Keratinocyte (primary cell): ENCODE measurements at regions not wholly inside any gene's neighbourhood (a gene's known extent, or its start where the extent isn't known, plus 50 kb on each side); places are given as distances from the start of the nearest gene placed in this dataset.

Experiments used
- DNase-seq: peaks from one replicate; pipeline ENCODE4 v3.0.0-alpha.2; 2011; ENCODE audit warnings: low read depth, missing footprints, low spot score
- FAIRE-seq: peaks from 2 replicates; lab custom pipeline; 2011; peaks lifted over from hg19 to GRCh38; lab: Jason Lieb, UNC
- H2AFZ ChIP-seq: 2 replicates; pipeline ENCODE4 v1.6.0; 2012; ENCODE audit warnings: low read length, control low read depth, inconsistent platforms; ENCODE audit not compliant: control insufficient read depth
- H3K27ac ChIP-seq: 2 replicates; pipeline ENCODE4 v1.5.1; 2011; ENCODE audit warnings: low read length; ENCODE audit not compliant: control insufficient read depth, insufficient read depth
- H3K27me3 ChIP-seq: 3 replicates; pipeline ENCODE4 v1.6.0; 2011; ENCODE audit warnings: low read length; ENCODE audit not compliant: control insufficient read depth, insufficient read depth; ENCODE audit errors: extremely low read depth
- H3K36me3 ChIP-seq, 2 experiments: 2 replicates in 1 of 2; 3 replicates in 1 of 2; pipeline ENCODE4 v1.5.1; 2011; ENCODE audit warnings: low read length in 2 of 2, mild to moderate bottlenecking in 1 of 2; ENCODE audit not compliant: control insufficient read depth in 2 of 2, insufficient read depth in 2 of 2; ENCODE audit errors: extremely low read depth in 1 of 2
- H3K4me1 ChIP-seq: 3 replicates; pipeline ENCODE4 v1.5.1; 2011; ENCODE audit warnings: low read length; ENCODE audit not compliant: control insufficient read depth, insufficient read depth; ENCODE audit errors: extremely low read depth
- H3K4me2 ChIP-seq: 3 replicates; pipeline ENCODE4 v1.6.0; 2011; ENCODE audit warnings: low read depth, low read length; ENCODE audit not compliant: control insufficient read depth, insufficient read depth; ENCODE audit errors: extremely low read depth
- H3K4me3 ChIP-seq, 3 experiments: fragments of 200-600 bp in 1 of 3; sonication (generic) in 1 of 3; 2 replicates in 2 of 3; 3 replicates in 1 of 3; pipeline ENCODE4 v1.5.1; 2011 to 2016; ENCODE audit warnings: low read length in 3 of 3, mild to moderate bottlenecking in 3 of 3, control low read depth in 2 of 3, inconsistent platforms in 1 of 3, low read depth in 1 of 3, mixed read lengths in 1 of 3, mixed run types in 1 of 3, moderate library complexity in 1 of 3; ENCODE audit not compliant: control insufficient read depth in 2 of 3, insufficient read depth in 2 of 3; ENCODE audit errors: extremely low read depth in 1 of 3
- H3K79me2 ChIP-seq: 2 replicates; pipeline ENCODE4 v1.6.0; 2012; ENCODE audit warnings: low read length; ENCODE audit not compliant: control insufficient read depth, insufficient read depth
- H3K9ac ChIP-seq: 3 replicates; pipeline ENCODE4 v1.6.0; 2011; ENCODE audit warnings: low read length; ENCODE audit not compliant: control insufficient read depth, insufficient read depth; ENCODE audit errors: extremely low read depth
- H3K9me1 ChIP-seq: 3 replicates; pipeline ENCODE4 v1.6.0; 2011; ENCODE audit warnings: low read length; ENCODE audit not compliant: control insufficient read depth, insufficient read depth; ENCODE audit errors: extremely low read depth
- H3K9me3 ChIP-seq: 2 replicates; pipeline ENCODE4 v1.5.1; 2012; ENCODE audit warnings: low read depth, low read length; ENCODE audit not compliant: control insufficient read depth
- H4K20me1 ChIP-seq: 3 replicates; pipeline ENCODE4 v1.6.0; 2011; ENCODE audit warnings: low read length; ENCODE audit not compliant: control insufficient read depth, insufficient read depth; ENCODE audit errors: extremely low read depth
- EZH2 ChIP-seq: IDR thresholded peaks from one replicate; pipeline ENCODE4 v1.6.1; 2012; ENCODE audit warnings: inconsistent platforms, mild to moderate bottlenecking, low read length, moderate library complexity
- dilution Hi-C: fragments of 300-500 bp; cut with MboI; formaldehyde crosslinking; loops from one replicate; pipeline ENCODE4 v1.7.0; 2020; ENCODE audit warnings: low sequenced_read_pairs; ENCODE audit not compliant: extremely low pct_ligation_motif_present
- TF ChIP-seq, protein P1 (sequence below), 3 experiments: IDR thresholded peaks in 1 of 3; conservative IDR thresholded peaks in 1 of 3; optimal IDR thresholded peaks in 1 of 3; 2 replicates in 2 of 3; 3 replicates in 1 of 3; pipeline versions ENCODE3 to v1.5.1; 2011; ENCODE audit warnings: low read length in 3 of 3, mild to moderate bottlenecking in 3 of 3, moderate library complexity in 2 of 3, control low read depth in 1 of 3, inconsistent platforms in 1 of 3; ENCODE audit not compliant: insufficient read depth in 2 of 3; ENCODE audit errors: extremely low read depth in 1 of 3

DNA sequence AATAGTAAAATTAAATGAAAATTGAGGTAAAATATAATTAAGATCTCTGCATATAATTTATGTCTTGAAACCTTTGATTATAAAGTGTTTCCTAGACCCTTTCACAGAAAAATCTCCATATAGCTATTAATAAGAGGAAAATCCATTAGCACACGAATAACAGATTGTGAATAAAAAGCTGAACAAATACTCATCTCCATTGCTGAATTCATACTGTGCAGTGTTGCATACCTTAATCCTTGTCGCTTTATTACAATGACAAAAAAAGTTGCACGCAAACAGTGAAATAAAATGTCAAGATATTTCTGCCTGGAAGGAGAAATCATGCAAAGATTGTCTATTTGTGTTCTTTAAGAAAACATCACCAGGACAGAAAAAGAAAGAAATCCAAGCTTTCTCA, 499.1 kb upstream of the TMPRSS15 start:
- no peaks in the 10 kb centered on the region for H3K4me1 ChIP-seq
- H3K9ac ChIP-seq = no peak overlapping the region
- H3K36me3 ChIP-seq = no peaks in the 10 kb centered on the region
- H3K4me3 ChIP-seq = no peak overlapping the region
- no peak overlapping the region for H2AFZ ChIP-seq
- no peaks in the 10 kb centered on the region for H3K27me3 ChIP-seq
- no peak overlapping the region for H3K27ac ChIP-seq
- no peaks in the 10 kb centered on the region for H3K9me3 ChIP-seq
- DNase-seq (no peak), FAIRE-seq (no peak)
- dilution Hi-C loops = no loop called here
- H4K20me1 ChIP-seq = no peaks in the 10 kb centered on the region
- no peak for TF ChIP-seq EZH2
- TF ChIP-seq, protein P1, sequence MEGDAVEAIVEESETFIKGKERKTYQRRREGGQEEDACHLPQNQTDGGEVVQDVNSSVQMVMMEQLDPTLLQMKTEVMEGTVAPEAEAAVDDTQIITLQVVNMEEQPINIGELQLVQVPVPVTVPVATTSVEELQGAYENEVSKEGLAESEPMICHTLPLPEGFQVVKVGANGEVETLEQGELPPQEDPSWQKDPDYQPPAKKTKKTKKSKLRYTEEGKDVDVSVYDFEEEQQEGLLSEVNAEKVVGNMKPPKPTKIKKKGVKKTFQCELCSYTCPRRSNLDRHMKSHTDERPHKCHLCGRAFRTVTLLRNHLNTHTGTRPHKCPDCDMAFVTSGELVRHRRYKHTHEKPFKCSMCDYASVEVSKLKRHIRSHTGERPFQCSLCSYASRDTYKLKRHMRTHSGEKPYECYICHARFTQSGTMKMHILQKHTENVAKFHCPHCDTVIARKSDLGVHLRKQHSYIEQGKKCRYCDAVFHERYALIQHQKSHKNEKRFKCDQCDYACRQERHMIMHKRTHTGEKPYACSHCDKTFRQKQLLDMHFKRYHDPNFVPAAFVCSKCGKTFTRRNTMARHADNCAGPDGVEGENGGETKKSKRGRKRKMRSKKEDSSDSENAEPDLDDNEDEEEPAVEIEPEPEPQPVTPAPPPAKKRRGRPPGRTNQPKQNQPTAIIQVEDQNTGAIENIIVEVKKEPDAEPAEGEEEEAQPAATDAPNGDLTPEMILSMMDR (optimal IDR thresholded peaks at IDR 0.05 in 1 of 3, IDR thresholded peaks at IDR 0.05 in 1 of 3, conservative IDR thresholded peaks at IDR 0.05 in 1 of 3; ENCODE audit: extremely low read depth in 1 of 3, insufficient read depth in 2 of 3, low read length in 3 of 3) = no peak
- no peak overlapping the region for H3K4me2 ChIP-seq
- no peaks in the 10 kb centered on the region for H3K79me2 ChIP-seq
- no peaks in the 10 kb centered on the region for H3K9me1 ChIP-seq

- no peaks in the 10 kb centered on the region for H3K4me1 ChIP-seq
- no peaks in the 10 kb centered on the region for H3K9me3 ChIP-seq
- no peak for FAIRE-seq
- no peak overlapping the region for H3K27ac ChIP-seq
- no peaks in the 10 kb centered on the region for H3K36me3 ChIP-seq
- no peaks in the 10 kb centered on the region for H3K27me3 ChIP-seq
- no peak overlapping the region for H3K9ac ChIP-seq
- H3K4me2 ChIP-seq = no peak overlapping the region
- no peaks in the 10 kb centered on the region for H3K9me1 ChIP-seq
- no peak for DNase-seq
- no peaks in the 10 kb centered on the region for H4K20me1 ChIP-seq
- no peak overlapping the region for H3K4me3 ChIP-seq
- TF ChIP-seq, protein P1 (optimal IDR thresholded peaks at IDR 0.05 in 1 of 3, IDR thresholded peaks at IDR 0.05 in 1 of 3, conservative IDR thresholded peaks at IDR 0.05 in 1 of 3; ENCODE audit: extremely low read depth in 1 of 3, insufficient read depth in 2 of 3, low read length in 3 of 3) = no peak
- TF ChIP-seq EZH2 = no peak
- H2AFZ ChIP-seq = no peak overlapping the region
- H3K79me2 ChIP-seq = no peaks in the 10 kb centered on the region
- dilution Hi-C loops = no loop called here
Observed at GRCh38 chr21:18907076-18907475, 503.5 kb upstream of the TMPRSS15 start.
